Gastrocnemius medialis (tissue), 4 donors: ENCODE measurements at regions not wholly inside any gene's neighbourhood (a gene's known extent, or its start where the extent isn't known, plus 50 kb on each side); places are given as distances from the start of the nearest gene placed in this dataset.

Source experiments
- ATAC-seq, 2 donors: fragments of 150-250 bp; one replicate each; pipeline ENCODE4 v1.9.1; 2016
- DNase-seq, 2 donors: peaks; one replicate each; pipeline ENCODE4 v3.0.0-alpha.2; 2019
- H3K27ac ChIP-seq, 4 donors: fragments of 200-600 bp; sonication (generic); 1 replicate in 1 of 4; 2 replicates in 3 of 4; pipeline ENCODE4 v1.5.1; 2016 to 2018; ENCODE audit warnings: mild to moderate bottlenecking in 2 of 4, moderate library complexity in 1 of 4
- H3K27me3 ChIP-seq, 3 donors: fragments of 200-600 bp; sonication (generic) in 2 of 3; 1 replicate in 1 of 3; 2 replicates in 2 of 3; pipeline versions ENCODE4 v1.5.1 to v1.6.0; 2016 to 2019; ENCODE audit warnings: mild to moderate bottlenecking in 1 of 3, moderate library complexity in 1 of 3
- H3K36me3 ChIP-seq, 2 donors: fragments of 200-600 bp; sonication (generic) in 1 of 2; one replicate each; pipeline ENCODE4 v1.5.1; 2017 to 2018
- H3K4me1 ChIP-seq, 2 donors: fragments of 200-600 bp; sonication (generic) in 1 of 2; one replicate each; pipeline ENCODE4 v1.5.1; 2016 to 2017; ENCODE audit warnings: mild to moderate bottlenecking in 2 of 2
- H3K4me3 ChIP-seq, 4 donors: fragments of 200-600 bp; sonication (generic) in 3 of 4; 1 replicate in 1 of 4; 2 replicates in 3 of 4; pipeline ENCODE4 v1.5.1; 2016 to 2019; ENCODE audit warnings: mild to moderate bottlenecking in 2 of 4
- H3K9me3 ChIP-seq, 3 donors: fragments of 200-600 bp; sonication (generic) in 2 of 3; 1 replicate in 1 of 3; 2 replicates in 2 of 3; pipeline ENCODE4 v1.5.1; 2016 to 2019
- POLR2A ChIP-seq, 2 donors: fragments of 450-650 bp; IDR thresholded peaks; one replicate each; pipeline ENCODE4 v1.6.1; 2017; ENCODE audit warnings: antibody characterized with exemption in 2 of 2, mild to moderate bottlenecking in 2 of 2, moderate library complexity in 2 of 2
- in situ Hi-C, 4 donors: fragments of 200-750 bp; cut with MboI; loops; one replicate each; pipeline versions ENCODE4 v1.15.0 to v1.8.0; 2017; ENCODE audit warnings: low sequenced_read_pairs in 4 of 4
- intact Hi-C: fragments of 100-400 bp; cut with DNase I; formaldehyde crosslinking; loops from one replicate; pipeline ENCODE4 v1.15.1; 2023; ENCODE audit warnings: low total_unique reads
- TF ChIP-seq, protein P1 (sequence below), 5 experiments: fragments of 450-650 bp in 3 of 5; fragments of 200-600 bp in 2 of 5; sonication (generic) in 2 of 5; IDR thresholded peaks in 4 of 5; conservative IDR thresholded peaks in 1 of 5; 1 replicate in 4 of 5; 2 replicates in 1 of 5; pipeline ENCODE4 v1.5.1; 2016 to 2019; ENCODE audit warnings: antibody characterized with exemption in 5 of 5, mild to moderate bottlenecking in 3 of 5, moderate library complexity in 3 of 5

DNA sequence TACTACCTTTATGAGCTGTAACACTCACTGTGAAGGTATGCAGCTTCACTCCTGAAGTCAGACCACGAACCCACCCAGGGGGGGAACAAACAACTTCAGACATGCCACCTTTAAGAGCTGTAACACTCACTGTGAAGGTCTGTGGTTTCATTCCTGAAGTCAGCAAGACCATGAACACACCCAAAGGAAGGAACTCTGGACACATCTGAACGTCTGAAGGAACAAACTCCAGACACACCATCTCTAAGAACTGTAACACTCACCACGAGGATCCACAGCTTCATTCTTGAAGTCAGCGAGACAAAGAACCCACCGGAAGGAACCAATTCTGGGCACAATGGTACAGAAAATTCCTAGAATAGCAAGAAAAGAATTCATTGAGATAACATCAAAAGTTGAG lies 1796.5 kb upstream of the MIR17HG start:
- Histone ChIP-seq H3K4me3 (no peak overlapping the region), H3K9me3 (no peaks in the 10 kb centered on the region), H3K27me3 (no peaks in the 10 kb centered on the region), H3K27ac (no peak overlapping the region), H3K36me3 (no peaks in the 10 kb centered on the region), H3K4me1 (no peaks in the 10 kb centered on the region)
- intact Hi-C loops (no loop called here), in situ Hi-C loops (no loop called here)
- TF ChIP-seq POLR2A (IDR thresholded peaks at IDR 0.05), result no peak
- TF ChIP-seq, protein P1, sequence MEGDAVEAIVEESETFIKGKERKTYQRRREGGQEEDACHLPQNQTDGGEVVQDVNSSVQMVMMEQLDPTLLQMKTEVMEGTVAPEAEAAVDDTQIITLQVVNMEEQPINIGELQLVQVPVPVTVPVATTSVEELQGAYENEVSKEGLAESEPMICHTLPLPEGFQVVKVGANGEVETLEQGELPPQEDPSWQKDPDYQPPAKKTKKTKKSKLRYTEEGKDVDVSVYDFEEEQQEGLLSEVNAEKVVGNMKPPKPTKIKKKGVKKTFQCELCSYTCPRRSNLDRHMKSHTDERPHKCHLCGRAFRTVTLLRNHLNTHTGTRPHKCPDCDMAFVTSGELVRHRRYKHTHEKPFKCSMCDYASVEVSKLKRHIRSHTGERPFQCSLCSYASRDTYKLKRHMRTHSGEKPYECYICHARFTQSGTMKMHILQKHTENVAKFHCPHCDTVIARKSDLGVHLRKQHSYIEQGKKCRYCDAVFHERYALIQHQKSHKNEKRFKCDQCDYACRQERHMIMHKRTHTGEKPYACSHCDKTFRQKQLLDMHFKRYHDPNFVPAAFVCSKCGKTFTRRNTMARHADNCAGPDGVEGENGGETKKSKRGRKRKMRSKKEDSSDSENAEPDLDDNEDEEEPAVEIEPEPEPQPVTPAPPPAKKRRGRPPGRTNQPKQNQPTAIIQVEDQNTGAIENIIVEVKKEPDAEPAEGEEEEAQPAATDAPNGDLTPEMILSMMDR (IDR thresholded peaks at IDR 0.05 in 4 of 5, conservative IDR thresholded peaks at IDR 0.05 in 1 of 5), result no peak
- no peak for ATAC-seq
- no peak for DNase-seq

DNA sequence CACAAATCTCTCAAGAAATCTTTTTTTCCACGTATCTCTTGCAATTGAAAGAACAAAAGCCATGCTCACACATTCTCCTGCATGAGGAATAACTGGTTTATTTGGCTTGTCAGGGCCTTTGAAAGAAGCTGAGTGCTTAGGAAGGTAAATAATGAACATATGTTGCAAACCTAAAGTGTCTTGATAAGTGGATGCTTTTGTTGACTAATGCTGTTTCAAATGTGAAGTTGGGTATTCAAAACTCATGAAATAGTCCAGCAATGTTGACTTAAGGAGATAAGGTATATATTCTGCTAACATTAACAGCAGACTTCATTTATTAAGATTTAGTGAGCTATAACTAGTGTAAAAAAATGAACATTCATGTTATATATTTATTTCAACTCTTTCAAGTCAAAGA lies 1792.7 kb upstream of the MIR17HG start:
- Histone ChIP-seq H3K27ac (no peak overlapping the region), H3K4me1 (no peaks in the 10 kb centered on the region), H3K36me3 (no peaks in the 10 kb centered on the region), H3K4me3 (no peak overlapping the region), H3K9me3 (no peaks in the 10 kb centered on the region), H3K27me3 (no peaks in the 10 kb centered on the region)
- no peak for TF ChIP-seq POLR2A (IDR thresholded peaks at IDR 0.05)
- TF ChIP-seq, protein P1 (IDR thresholded peaks at IDR 0.05 in 4 of 5, conservative IDR thresholded peaks at IDR 0.05 in 1 of 5), result no peak
- intact Hi-C loops (no loop called here), in situ Hi-C loops (no loop called here)
- ATAC-seq, result no peak
- no peak for DNase-seq

DNA sequence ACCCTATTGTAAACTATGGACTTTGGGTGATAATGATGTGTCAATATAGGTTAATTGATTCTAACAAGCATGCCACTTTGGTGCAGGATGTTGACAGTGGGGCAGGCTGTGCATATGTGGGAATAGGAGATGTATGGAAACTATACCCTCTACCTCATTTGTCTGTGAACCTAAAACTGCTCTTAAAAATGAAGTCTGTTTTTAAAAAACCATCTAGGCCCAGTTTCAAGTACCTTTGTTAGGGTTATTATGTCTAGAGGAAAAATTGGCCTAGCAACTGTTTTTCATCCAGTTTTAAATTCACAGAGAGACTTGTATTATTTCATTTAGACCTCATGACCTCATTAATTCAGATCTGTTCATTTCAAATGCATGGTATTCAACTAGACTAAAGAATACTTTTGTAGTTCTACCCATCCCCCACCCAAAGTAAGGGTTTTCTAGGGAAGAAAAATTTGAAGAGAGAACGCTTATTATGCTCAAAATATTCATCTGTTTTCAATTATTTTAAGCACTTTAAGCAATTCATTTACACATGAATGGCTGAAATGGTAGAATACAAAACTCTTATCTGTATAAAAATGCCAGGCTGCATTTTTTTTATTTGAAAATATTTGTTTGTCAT lies 1781.9 kb upstream of the MIR17HG start:
- Histone ChIP-seq H3K4me3 (no peak overlapping the region), H3K36me3 (no peaks in the 10 kb centered on the region), H3K27ac (no peak overlapping the region), H3K27me3 (no peaks in the 10 kb centered on the region), H3K4me1 (no peaks in the 10 kb centered on the region), H3K9me3 (no peaks in the 10 kb centered on the region)
- no peak for TF ChIP-seq POLR2A (IDR thresholded peaks at IDR 0.05)
- intact Hi-C loops (no loop called here), in situ Hi-C loops (no loop called here)
- DNase-seq, result no peak
- ATAC-seq, result no peak

DNA sequence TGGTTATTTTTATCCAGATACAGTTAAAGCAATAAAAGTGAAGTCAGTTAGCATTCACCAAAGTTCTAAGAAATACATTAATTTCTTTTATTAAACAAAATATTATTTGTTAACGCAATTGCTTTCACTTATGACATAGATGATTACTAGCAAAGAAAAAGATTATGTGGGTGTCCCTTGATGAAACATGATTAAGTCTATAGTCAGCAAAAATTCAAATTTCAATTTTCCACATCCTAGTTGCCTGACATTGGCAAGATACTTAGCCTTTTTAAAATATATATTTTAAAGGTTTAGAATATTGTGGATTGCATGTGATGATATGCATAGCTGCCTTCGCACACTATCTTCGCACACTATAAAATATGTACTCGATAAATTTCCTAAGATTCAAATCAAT lies 1780.5 kb upstream of the MIR17HG start:
- Histone ChIP-seq H3K27ac (no peak overlapping the region), H3K36me3 (no peaks in the 10 kb centered on the region), H3K4me1 (no peaks in the 10 kb centered on the region), H3K27me3 (no peaks in the 10 kb centered on the region), H3K4me3 (no peak overlapping the region), H3K9me3 (no peaks in the 10 kb centered on the region)
- intact Hi-C loops (no loop called here), in situ Hi-C loops (no loop called here)
- no peak for TF ChIP-seq POLR2A (IDR thresholded peaks at IDR 0.05)
- no peak for ATAC-seq
- no peak for DNase-seq

DNA sequence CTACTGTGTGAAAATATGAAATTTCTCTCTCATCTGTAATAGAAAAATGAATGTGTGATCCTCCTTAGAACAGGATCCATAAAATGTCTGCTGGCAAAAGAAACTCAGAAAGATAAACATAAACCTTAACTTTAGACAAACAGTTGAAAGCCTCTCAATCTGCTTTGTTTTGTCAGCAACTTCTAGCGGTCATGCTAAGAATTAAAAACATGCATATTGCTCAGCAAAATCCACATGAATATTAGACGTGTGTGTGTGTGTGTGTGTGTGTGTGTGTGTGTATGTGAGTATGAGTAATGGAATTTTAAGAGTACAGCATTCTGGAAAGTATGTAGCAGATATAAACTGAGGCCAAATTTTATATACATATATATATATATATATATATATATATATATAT lies 1779.2 kb upstream of the MIR17HG start:
- TF ChIP-seq, protein P1 (IDR thresholded peaks at IDR 0.05 in 4 of 5, conservative IDR thresholded peaks at IDR 0.05 in 1 of 5), result no peak
- no peak for TF ChIP-seq POLR2A (IDR thresholded peaks at IDR 0.05)
- in situ Hi-C loops, result no loop called here

DNA sequence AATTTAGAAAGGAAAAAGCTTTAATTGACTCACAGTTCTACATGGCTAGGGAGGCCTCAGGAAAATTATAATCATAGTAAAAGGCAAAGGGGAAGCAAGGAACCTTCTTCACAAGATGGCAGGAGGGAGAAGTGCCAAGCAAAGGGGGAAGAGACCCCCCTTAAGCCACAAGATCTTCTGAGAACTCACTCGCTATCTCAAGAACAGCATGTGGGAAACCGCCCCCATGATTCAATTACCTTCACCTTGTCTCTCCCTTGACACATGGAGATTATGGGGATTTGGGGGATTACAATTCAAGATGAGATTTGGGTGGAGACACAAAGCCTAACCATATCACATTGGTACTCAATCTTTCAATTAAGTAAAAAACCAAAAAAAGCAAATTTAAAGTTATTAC lies 1778.7 kb upstream of the MIR17HG start:
- intact Hi-C loops, result no loop called here
- Histone ChIP-seq H3K4me1 (no peaks in the 10 kb centered on the region), H3K36me3 (no peaks in the 10 kb centered on the region), H3K27me3 (no peaks in the 10 kb centered on the region), H3K4me3 (no peak overlapping the region), H3K27ac (no peak overlapping the region), H3K9me3 (no peaks in the 10 kb centered on the region)
- in situ Hi-C loops, result no loop called here
- ATAC-seq, result no peak
- TF ChIP-seq, protein P1 (IDR thresholded peaks at IDR 0.05 in 4 of 5, conservative IDR thresholded peaks at IDR 0.05 in 1 of 5), result no peak
- no peak for TF ChIP-seq POLR2A (IDR thresholded peaks at IDR 0.05)
- no peak for DNase-seq

More for the DNA sequence above, 1779.2 kb upstream of the MIR17HG start:
- intact Hi-C loops, result no loop called here
- H3K4me1 ChIP-seq, result no peaks in the 10 kb centered on the region
- no peak overlapping the region for H3K27ac ChIP-seq
- H3K27me3 ChIP-seq, result no peaks in the 10 kb centered on the region
- ATAC-seq (no peak), DNase-seq (no peak)
- no peak overlapping the region for H3K4me3 ChIP-seq
- no peaks in the 10 kb centered on the region for H3K9me3 ChIP-seq
- no peaks in the 10 kb centered on the region for H3K36me3 ChIP-seq
